Sigmoid colon (tissue), 6 donors: ENCODE measurements at regions not wholly inside any gene's neighbourhood (a gene's known extent, or its start where the extent isn't known, plus 50 kb on each side); places are given as distances from the start of the nearest gene placed in this dataset.

Source experiments
- DNase-seq: peaks from one replicate; pipeline ENCODE4 v3.0.0-alpha.2; 2019
- H3K27ac ChIP-seq, 4 donors: fragments of 200-600 bp; sonication (generic); one replicate each; pipeline ENCODE4 v1.5.1; 2016 to 2019; ENCODE audit warnings: mild to moderate bottlenecking in 1 of 4
- H3K27me3 ChIP-seq, 3 donors: fragments of 200-600 bp; sonication (generic); one replicate each; pipeline ENCODE4 v1.5.1; 2019; ENCODE audit warnings: mild to moderate bottlenecking in 1 of 3
- H3K36me3 ChIP-seq, 4 donors: fragments of 200-600 bp; sonication (generic); one replicate each; pipeline ENCODE4 v1.5.1; 2016 to 2019
- H3K4me1 ChIP-seq, 4 donors: fragments of 200-600 bp; sonication (generic); one replicate each; pipeline ENCODE4 v1.5.1; 2017 to 2019
- H3K4me3 ChIP-seq, 4 donors: fragments of 200-600 bp; sonication (generic); one replicate each; pipeline ENCODE4 v1.5.1; 2017 to 2019; ENCODE audit warnings: mild to moderate bottlenecking in 2 of 4, moderate library complexity in 1 of 4
- H3K9me3 ChIP-seq, 4 donors: fragments of 200-600 bp in 3 of 4; sonication (generic) in 3 of 4; one replicate each; pipeline versions ENCODE4 v1.5.1 to v1.6.1; 2013 to 2019
- CTCF ChIP-seq, 4 experiments: fragments of 450-650 bp in 3 of 4; fragments of 200-600 bp in 1 of 4; IDR thresholded peaks; one replicate each; pipeline ENCODE4 v1.5.1; 2016 to 2019; ENCODE audit warnings: antibody characterized with exemption in 4 of 4, mild to moderate bottlenecking in 3 of 4, moderate library complexity in 2 of 4
- EP300 ChIP-seq, 4 donors: sonication (generic); formaldehyde crosslinking; IDR thresholded peaks; one replicate each; pipeline ENCODE4 v1.6.1; 2017; ENCODE audit warnings: antibody characterized with exemption in 4 of 4
- POLR2A ChIP-seq, 2 donors: fragments of 450-650 bp; IDR thresholded peaks; one replicate each; pipeline ENCODE4 v1.6.1; 2016; ENCODE audit warnings: antibody characterized with exemption in 2 of 2, mild to moderate bottlenecking in 2 of 2, moderate library complexity in 2 of 2
- POLR2AphosphoS5 ChIP-seq, 4 donors: sonication (generic); formaldehyde crosslinking; IDR thresholded peaks; one replicate each; pipeline ENCODE4 v1.6.1; 2017; ENCODE audit warnings: antibody characterized with exemption in 4 of 4
- WGBS, 2 donors: extraction: QIAGEN DNeasy Blood & Tissue Kit; methylation state at CpG; one replicate each; pipeline ENCODE4 v1.1.7; 2013; 5-methylcytosine and 5-hydroxymethylcytosine counted together
- intact Hi-C: fragments of 100-400 bp; cut with DNase I; formaldehyde crosslinking; loops from one replicate; pipeline ENCODE4 v1.15.1; 2023
- donor health status: healthy with polysubstance abuse.
- donor health status: healthy.

- Histone ChIP-seq H3K27me3 (no peaks in the 10 kb centered on the region), H3K27ac (no peak overlapping the region), H3K9me3 (no peaks in the 10 kb centered on the region), H3K4me1 (no peaks in the 10 kb centered on the region), H3K36me3 (no peaks in the 10 kb centered on the region), H3K4me3 (no peak overlapping the region)
- TF ChIP-seq CTCF (IDR thresholded peaks at IDR 0.05) (no peak), POLR2A (IDR thresholded peaks at IDR 0.05) (no peak), POLR2AphosphoS5 (IDR thresholded peaks at IDR 0.05) (no peak), EP300 (IDR thresholded peaks at IDR 0.05) (no peak)
- WGBS, 2 donors: 64 to 76% methylated on average over 2 of the region's 2 CpGs
- intact Hi-C loops: no loop called here
- DNase-seq: no peak
These were observed 101.1 kb upstream of the RMP24 start for GRCh38 chr18:35871337-35871736.

- H3K27ac ChIP-seq: no peak overlapping the region
- H3K36me3 ChIP-seq: no peaks in the 10 kb centered on the region
- no peaks in the 10 kb centered on the region for H3K9me3 ChIP-seq
- no peaks in the 10 kb centered on the region for H3K4me1 ChIP-seq
- intact Hi-C loops: no loop called here
- H3K4me3 ChIP-seq: no peak overlapping the region
- 92 to 100% methylated on average over 1 of the region's 1 CpG for WGBS, 2 donors
- no peak for DNase-seq
- TF ChIP-seq POLR2AphosphoS5 (IDR thresholded peaks at IDR 0.05) (no peak), POLR2A (IDR thresholded peaks at IDR 0.05) (no peak), EP300 (IDR thresholded peaks at IDR 0.05) (no peak), CTCF (IDR thresholded peaks at IDR 0.05) (no peak)
- no peaks in the 10 kb centered on the region for H3K27me3 ChIP-seq
These were observed 96.9 kb upstream of the RMP24 start for GRCh38 chr18:35875566-35875965.

DNA sequence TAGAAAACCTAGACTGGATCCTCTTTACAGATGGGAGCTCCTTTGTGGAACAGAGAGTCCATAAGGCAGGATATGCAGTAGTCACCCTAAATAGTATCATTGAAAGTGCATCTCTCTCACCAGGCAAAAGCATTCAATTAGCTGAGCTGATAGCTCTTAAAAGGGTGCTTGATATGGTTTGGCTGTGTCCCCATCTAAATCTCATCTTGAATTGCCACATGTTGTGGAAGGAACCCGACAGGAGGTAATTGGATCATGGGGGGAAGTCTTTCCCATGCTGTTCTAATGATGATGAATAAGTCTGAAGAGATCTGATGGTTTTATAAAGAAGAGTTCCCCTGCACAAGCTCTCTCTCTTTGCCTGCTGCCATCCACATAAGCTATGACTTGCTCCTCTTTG lies 96.2 kb upstream of the RMP24 start:
- Histone ChIP-seq H3K27ac (no peak overlapping the region), H3K9me3 (no peaks in the 10 kb centered on the region), H3K27me3 (no peaks in the 10 kb centered on the region), H3K4me3 (no peak overlapping the region), H3K4me1 (no peaks in the 10 kb centered on the region), H3K36me3 (no peaks in the 10 kb centered on the region)
- DNase-seq: no peak
- TF ChIP-seq POLR2A (IDR thresholded peaks at IDR 0.05): no peak
- TF ChIP-seq CTCF (IDR thresholded peaks at IDR 0.05): no peak
- TF ChIP-seq EP300 (IDR thresholded peaks at IDR 0.05): no peak
- TF ChIP-seq POLR2AphosphoS5 (IDR thresholded peaks at IDR 0.05): no peak
- intact Hi-C loops: no loop called here
- 51 to 73% methylated on average over 1 of the region's 1 CpG for WGBS, 2 donors

- Histone ChIP-seq H3K27ac (no peak overlapping the region), H3K4me3 (no peak overlapping the region), H3K4me1 (no peaks in the 10 kb centered on the region), H3K27me3 (no peaks in the 10 kb centered on the region), H3K9me3 (no peaks in the 10 kb centered on the region), H3K36me3 (no peaks in the 10 kb centered on the region)
- TF ChIP-seq CTCF (IDR thresholded peaks at IDR 0.05): no peak
- TF ChIP-seq POLR2AphosphoS5 (IDR thresholded peaks at IDR 0.05): no peak
- no peak for TF ChIP-seq EP300 (IDR thresholded peaks at IDR 0.05)
- no peak for TF ChIP-seq POLR2A (IDR thresholded peaks at IDR 0.05)
- 83 to 87% methylated on average over 9 of the region's 9 CpGs for WGBS, 2 donors
- DNase-seq: no peak
- intact Hi-C loops: no loop called here
These were observed 91.6 kb upstream of the RMP24 start for GRCh38 chr18:35880788-35881455.

DNA sequence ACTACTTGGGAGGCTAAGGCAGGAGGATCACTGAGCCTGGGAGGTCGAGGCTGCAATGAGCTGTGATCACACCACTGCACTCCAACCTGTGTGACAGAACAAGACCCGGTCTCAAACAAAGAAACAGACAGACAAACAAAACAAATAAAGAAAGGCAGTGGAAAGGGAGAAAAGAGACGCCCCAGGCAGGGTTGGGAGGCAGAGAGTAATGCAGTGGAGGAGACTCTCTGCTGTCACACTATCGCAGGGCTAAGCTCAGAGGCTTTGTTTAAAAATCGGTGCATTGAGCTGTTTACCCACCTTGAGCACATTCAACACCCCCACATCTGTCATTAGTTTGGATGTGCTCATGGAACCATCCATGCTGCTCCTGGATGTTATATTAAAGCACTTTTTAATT lies 84.2 kb upstream of the RMP24 start:
- H3K4me1 ChIP-seq: no peaks in the 10 kb centered on the region
- H3K9me3 ChIP-seq: peaks cover 0 to 7% (median 0%) of the 10 kb centered on the region in 4 donors
- no peaks in the 10 kb centered on the region for H3K36me3 ChIP-seq
- 31 to 66% methylated on average over 5 of the region's 5 CpGs for WGBS, 2 donors
- no peak for DNase-seq
- TF ChIP-seq POLR2AphosphoS5 (IDR thresholded peaks at IDR 0.05): no peak
- TF ChIP-seq CTCF (IDR thresholded peaks at IDR 0.05): no peak
- no peak for TF ChIP-seq EP300 (IDR thresholded peaks at IDR 0.05)
- TF ChIP-seq POLR2A (IDR thresholded peaks at IDR 0.05): no peak
- intact Hi-C loops: no loop called here
- no peak overlapping the region for H3K27ac ChIP-seq
- no peak overlapping the region for H3K4me3 ChIP-seq
- no peaks in the 10 kb centered on the region for H3K27me3 ChIP-seq
